A549 (cell line): ENCODE measurements at regions not wholly inside any gene's neighbourhood (a gene's known extent, or its start where the extent isn't known, plus 50 kb on each side); places are given as distances from the start of the nearest gene placed in this dataset.

ENCODE experiments used
- ATAC-seq, 2 experiments: fragments of 200-7000 bp in 1 of 2; fragments of >200 bp in 1 of 2; cut with Nextera tagmentation in 1 of 2; cut with Tn5 transposase in 1 of 2; 3 replicates each; pipeline versions ENCODE4 v1.8.0 to v1.9.1; 2018 to 2020; ENCODE audit warnings: mild to moderate bottlenecking in 1 of 2, moderate library complexity in 1 of 2
- CTCF ChIA-PET: fragments of 300-600 bp; sonication (Branson Sonifier 250); formaldehyde crosslinking; extraction: SDS; loops from one replicate; lab custom pipeline; 2021; ENCODE audit warnings: antibody characterized with exemption, inconsistent platforms; lab: Yijun Ruan, JAX
- POLR2A ChIA-PET: fragments of 350-600 bp; formaldehyde crosslinking; extraction: SDS; loops from one replicate; lab custom pipeline; 2021; ENCODE audit warnings: antibody characterized with exemption, inconsistent platforms; lab: Yijun Ruan, JAX
- DNase-seq, 2 experiments: peaks; one replicate each; pipeline versions ENCODE4 v3.0.0 to v3.0.0-alpha.2; 2011 to 2016; ENCODE audit warnings: low read depth in 1 of 2, low spot score in 1 of 2
- FAIRE-seq: peaks from 2 replicates; lab custom pipeline; 2011; peaks lifted over from hg19 to GRCh38; lab: Jason Lieb, UNC
- H3K27ac ChIP-seq, 2 experiments: fragments of >200 bp; sonication (Bioruptor Twin); formaldehyde crosslinking; 3 replicates each; pipeline ENCODE4 v1.5.1; 2016 to 2017
- H3K4me1 ChIP-seq: fragments of >200 bp; sonication (Bioruptor Twin); formaldehyde crosslinking; 3 replicates; pipeline ENCODE4 v1.6.1; 2016
- H3K4me2 ChIP-seq: fragments of >200 bp; sonication (Bioruptor Twin); formaldehyde crosslinking; 3 replicates; pipeline ENCODE4 v1.6.1; 2016
- H3K4me3 ChIP-seq: fragments of >200 bp; sonication (Bioruptor Twin); formaldehyde crosslinking; 3 replicates; pipeline ENCODE4 v1.5.1; 2016
- H3K9me3 ChIP-seq: fragments of >200 bp; sonication (Bioruptor Twin); formaldehyde crosslinking; 3 replicates; pipeline ENCODE4 v1.6.1; 2016
- CBX2 ChIP-seq: fragments of 200-600 bp; sonication (generic); IDR thresholded peaks from 2 replicates; pipeline ENCODE4 v1.6.1; 2016; ENCODE audit warnings: low read depth, mild to moderate bottlenecking, borderline replicate concordance
- CEBPB ChIP-seq, 2 experiments: fragments of >200 bp in 1 of 2; sonication (Bioruptor Twin) in 1 of 2; formaldehyde crosslinking in 1 of 2; IDR thresholded peaks; 2 replicates each; pipeline ENCODE4 v1.6.1; 2012 to 2016
- CHD2 ChIP-seq: fragments of 150-350 bp; IDR thresholded peaks from 2 replicates; pipeline ENCODE4 v1.6.1; 2014; ENCODE audit warnings: low read length; ENCODE audit not compliant: partially characterized antibody
- FOSB ChIP-seq: fragments of 250-450 bp; sonication (Bioruptor Pico); IDR thresholded peaks from 2 replicates; pipeline ENCODE4 v1.5.0; 2020; ENCODE audit warnings: mild to moderate bottlenecking, moderate library complexity
- FOSL2 ChIP-seq, 2 experiments: fragments of 450-650 bp in 1 of 2; fragments of >200 bp in 1 of 2; sonication (Bioruptor Twin) in 1 of 2; formaldehyde crosslinking; IDR thresholded peaks; 2 replicates each; pipeline versions ENCODE4 v1.5.0 to v1.6.1; 2016 to 2020; ENCODE audit warnings: mild to moderate bottlenecking in 1 of 2, moderate library complexity in 1 of 2
- GATA3 ChIP-seq: IDR thresholded peaks from 2 replicates; pipeline ENCODE4 v1.6.1; 2012; ENCODE audit warnings: borderline replicate concordance
- JUNB ChIP-seq: fragments of >200 bp; sonication (Bioruptor Twin); formaldehyde crosslinking; IDR thresholded peaks from 2 replicates; pipeline ENCODE4 v1.6.1; 2016
- KDM1A ChIP-seq: fragments of 200-600 bp; sonication (generic); IDR thresholded peaks from 2 replicates; pipeline ENCODE4 v1.6.1; 2016; ENCODE audit warnings: low read depth, mild to moderate bottlenecking
- MAFK ChIP-seq: fragments of 450-650 bp; IDR thresholded peaks from 2 replicates; pipeline ENCODE4 v1.6.1; 2014; ENCODE audit not compliant: partially characterized antibody
- NFE2L2 ChIP-seq: fragments of 150-350 bp; conservative IDR thresholded peaks from 2 replicates; pipeline ENCODE4 v1.6.1; 2014; ENCODE audit warnings: low read length
- POLR2A ChIP-seq: IDR thresholded peaks from 2 replicates; pipeline ENCODE4 v1.6.1; 2012; ENCODE audit warnings: mild to moderate bottlenecking, low read length
- RAD21 ChIP-seq, 2 experiments: fragments of >200 bp in 1 of 2; sonication (Bioruptor Twin) in 1 of 2; formaldehyde crosslinking in 1 of 2; IDR thresholded peaks in 1 of 2; conservative IDR thresholded peaks in 1 of 2; 2 replicates in 1 of 2; 3 replicates in 1 of 2; pipeline ENCODE4 v1.6.1; 2012 to 2018; ENCODE audit warnings: inconsistent platforms in 1 of 2
- RARB ChIP-seq: fragments of 250-450 bp; sonication (Bioruptor Pico); IDR thresholded peaks from 2 replicates; pipeline ENCODE4 v1.8.0; 2021; ENCODE audit warnings: mild to moderate bottlenecking, moderate library complexity
- SREBF2 ChIP-seq: fragments of 450-650 bp; IDR thresholded peaks from 2 replicates; pipeline ENCODE4 v1.6.1; 2014; ENCODE audit warnings: mild to moderate bottlenecking, moderate library complexity
- TP53 ChIP-seq: fragments of 250-450 bp; sonication (Bioruptor Pico); IDR thresholded peaks from 2 replicates; pipeline ENCODE4 v1.5.0; 2021; ENCODE audit warnings: mild to moderate bottlenecking, moderate library complexity
- ZC3H11A ChIP-seq: fragments of 450-650 bp; IDR thresholded peaks from 2 replicates; pipeline ENCODE4 v1.6.1; 2014; ENCODE audit warnings: antibody characterized with exemption, mild to moderate bottlenecking
- WGBS: methylation state at CpG from one replicate; pipeline ENCODE4 v1.1.6; 2017; ENCODE audit errors: missing lambda C conversion rate; 5-methylcytosine and 5-hydroxymethylcytosine counted together
- TF ChIP-seq, protein P1 (sequence below): IDR thresholded peaks from 2 replicates; pipeline ENCODE4 v1.6.1; 2012
- TF ChIP-seq, protein P2 (sequence below): fragments of 250-450 bp; sonication (Bioruptor Pico); IDR thresholded peaks from 2 replicates; pipeline ENCODE4 v1.5.0; 2020; ENCODE audit warnings: low read depth, mild to moderate bottlenecking, moderate library complexity
- TF ChIP-seq, protein P3 (sequence below): fragments of 250-450 bp; sonication (Bioruptor Pico); IDR thresholded peaks from 2 replicates; pipeline ENCODE4 v1.5.0; 2021; ENCODE audit warnings: mild to moderate bottlenecking, moderate library complexity, borderline replicate concordance
- TF ChIP-seq, protein P4 (sequence below): fragments of 200-600 bp; sonication (generic); IDR thresholded peaks from 2 replicates; pipeline ENCODE4 v1.6.1; 2016; ENCODE audit warnings: antibody characterized with exemption, mild to moderate bottlenecking, moderate library complexity
- TF ChIP-seq, protein P5 (sequence below): IDR thresholded peaks from 2 replicates; pipeline ENCODE4 v1.6.1; 2012; ENCODE audit warnings: low read depth, borderline replicate concordance
- TF ChIP-seq, protein P6 (sequence below): fragments of >200 bp; sonication (Bioruptor Twin); formaldehyde crosslinking; IDR thresholded peaks from 2 replicates; pipeline ENCODE4 v1.6.1; 2016

DNA sequence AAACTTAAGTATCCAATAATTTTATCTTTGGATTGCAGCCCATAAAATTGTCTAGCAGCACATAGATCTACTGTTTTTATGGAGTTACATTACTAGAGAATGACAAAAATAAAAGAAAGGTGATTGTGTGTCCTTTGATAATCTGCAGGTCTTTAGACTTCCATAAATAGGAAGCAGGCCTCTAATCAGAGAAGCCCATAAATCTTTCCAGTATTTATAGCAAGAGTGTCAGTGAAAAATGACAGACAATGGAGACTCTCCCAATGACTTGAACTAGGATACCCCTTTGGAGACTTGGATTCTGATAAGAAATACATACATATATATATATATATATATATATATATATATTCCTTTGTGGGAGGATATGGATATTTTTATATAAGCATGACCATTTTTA is 351.2 kb downstream of the PCDH17 start:
- no peak for FAIRE-seq
- H3K4me2 ChIP-seq: no peak overlapping the region
- POLR2A ChIA-PET: no interaction called here
- TF ChIP-seq RAD21 (conservative IDR thresholded peaks at IDR 0.05 in 1 of 2, IDR thresholded peaks at IDR 0.05 in 1 of 2): no peak
- no peak for TF ChIP-seq POLR2A
- TF ChIP-seq, protein P1, sequence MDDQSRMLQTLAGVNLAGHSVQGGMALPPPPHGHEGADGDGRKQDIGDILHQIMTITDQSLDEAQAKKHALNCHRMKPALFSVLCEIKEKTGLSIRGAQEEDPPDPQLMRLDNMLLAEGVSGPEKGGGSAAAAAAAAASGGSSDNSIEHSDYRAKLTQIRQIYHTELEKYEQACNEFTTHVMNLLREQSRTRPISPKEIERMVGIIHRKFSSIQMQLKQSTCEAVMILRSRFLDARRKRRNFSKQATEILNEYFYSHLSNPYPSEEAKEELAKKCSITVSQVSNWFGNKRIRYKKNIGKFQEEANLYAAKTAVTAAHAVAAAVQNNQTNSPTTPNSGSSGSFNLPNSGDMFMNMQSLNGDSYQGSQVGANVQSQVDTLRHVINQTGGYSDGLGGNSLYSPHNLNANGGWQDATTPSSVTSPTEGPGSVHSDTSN: no peak
- TF ChIP-seq, protein P2, sequence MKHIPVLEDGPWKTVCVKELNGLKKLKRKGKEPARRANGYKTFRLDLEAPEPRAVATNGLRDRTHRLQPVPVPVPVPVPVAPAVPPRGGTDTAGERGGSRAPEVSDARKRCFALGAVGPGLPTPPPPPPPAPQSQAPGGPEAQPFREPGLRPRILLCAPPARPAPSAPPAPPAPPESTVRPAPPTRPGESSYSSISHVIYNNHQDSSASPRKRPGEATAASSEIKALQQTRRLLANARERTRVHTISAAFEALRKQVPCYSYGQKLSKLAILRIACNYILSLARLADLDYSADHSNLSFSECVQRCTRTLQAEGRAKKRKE (CRISPR knock-in tag): no peak
- no peak for TF ChIP-seq RARB
- TF ChIP-seq FOSL2 (IDR thresholded peaks at IDR 0.05): no peak
- no peak for TF ChIP-seq FOSL2 (CRISPR knock-in tag; IDR thresholded peaks at IDR 0.05)
- TF ChIP-seq ZC3H11A: no peak
- no peak for TF ChIP-seq CEBPB (IDR thresholded peaks at IDR 0.05)
- TF ChIP-seq, protein P3, sequence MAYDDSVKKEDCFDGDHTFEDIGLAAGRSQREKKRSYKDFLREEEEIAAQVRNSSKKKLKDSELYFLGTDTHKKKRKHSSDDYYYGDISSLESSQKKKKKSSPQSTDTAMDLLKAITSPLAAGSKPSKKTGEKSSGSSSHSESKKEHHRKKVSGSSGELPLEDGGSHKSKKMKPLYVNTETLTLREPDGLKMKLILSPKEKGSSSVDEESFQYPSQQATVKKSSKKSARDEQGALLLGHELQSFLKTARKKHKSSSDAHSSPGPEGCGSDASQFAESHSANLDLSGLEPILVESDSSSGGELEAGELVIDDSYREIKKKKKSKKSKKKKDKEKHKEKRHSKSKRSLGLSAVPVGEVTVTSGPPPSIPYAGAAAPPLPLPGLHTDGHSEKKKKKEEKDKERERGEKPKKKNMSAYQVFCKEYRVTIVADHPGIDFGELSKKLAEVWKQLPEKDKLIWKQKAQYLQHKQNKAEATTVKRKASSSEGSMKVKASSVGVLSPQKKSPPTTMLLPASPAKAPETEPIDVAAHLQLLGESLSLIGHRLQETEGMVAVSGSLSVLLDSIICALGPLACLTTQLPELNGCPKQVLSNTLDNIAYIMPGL (CRISPR knock-in tag): no peak
- no peak for TF ChIP-seq NFE2L2
- no peak for TF ChIP-seq CHD2
- TF ChIP-seq, protein P4, sequence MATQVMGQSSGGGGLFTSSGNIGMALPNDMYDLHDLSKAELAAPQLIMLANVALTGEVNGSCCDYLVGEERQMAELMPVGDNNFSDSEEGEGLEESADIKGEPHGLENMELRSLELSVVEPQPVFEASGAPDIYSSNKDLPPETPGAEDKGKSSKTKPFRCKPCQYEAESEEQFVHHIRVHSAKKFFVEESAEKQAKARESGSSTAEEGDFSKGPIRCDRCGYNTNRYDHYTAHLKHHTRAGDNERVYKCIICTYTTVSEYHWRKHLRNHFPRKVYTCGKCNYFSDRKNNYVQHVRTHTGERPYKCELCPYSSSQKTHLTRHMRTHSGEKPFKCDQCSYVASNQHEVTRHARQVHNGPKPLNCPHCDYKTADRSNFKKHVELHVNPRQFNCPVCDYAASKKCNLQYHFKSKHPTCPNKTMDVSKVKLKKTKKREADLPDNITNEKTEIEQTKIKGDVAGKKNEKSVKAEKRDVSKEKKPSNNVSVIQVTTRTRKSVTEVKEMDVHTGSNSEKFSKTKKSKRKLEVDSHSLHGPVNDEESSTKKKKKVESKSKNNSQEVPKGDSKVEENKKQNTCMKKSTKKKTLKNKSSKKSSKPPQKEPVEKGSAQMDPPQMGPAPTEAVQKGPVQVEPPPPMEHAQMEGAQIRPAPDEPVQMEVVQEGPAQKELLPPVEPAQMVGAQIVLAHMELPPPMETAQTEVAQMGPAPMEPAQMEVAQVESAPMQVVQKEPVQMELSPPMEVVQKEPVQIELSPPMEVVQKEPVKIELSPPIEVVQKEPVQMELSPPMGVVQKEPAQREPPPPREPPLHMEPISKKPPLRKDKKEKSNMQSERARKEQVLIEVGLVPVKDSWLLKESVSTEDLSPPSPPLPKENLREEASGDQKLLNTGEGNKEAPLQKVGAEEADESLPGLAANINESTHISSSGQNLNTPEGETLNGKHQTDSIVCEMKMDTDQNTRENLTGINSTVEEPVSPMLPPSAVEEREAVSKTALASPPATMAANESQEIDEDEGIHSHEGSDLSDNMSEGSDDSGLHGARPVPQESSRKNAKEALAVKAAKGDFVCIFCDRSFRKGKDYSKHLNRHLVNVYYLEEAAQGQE: no peak
- no peak for TF ChIP-seq CBX2
- TF ChIP-seq TP53 (CRISPR knock-in tag): no peak
- no peak for TF ChIP-seq SREBF2
- TF ChIP-seq, all 56 proteins: peak for 0
- no peaks in the 10 kb centered on the region for H3K9me3 ChIP-seq
- no peak overlapping the region for H3K4me3 ChIP-seq
- ATAC-seq (no peak), DNase-seq (no peak)
- CTCF ChIA-PET: no interaction called here
- H3K27ac ChIP-seq: no peak overlapping the region
- H3K4me1 ChIP-seq: no peaks in the 10 kb centered on the region

DNA sequence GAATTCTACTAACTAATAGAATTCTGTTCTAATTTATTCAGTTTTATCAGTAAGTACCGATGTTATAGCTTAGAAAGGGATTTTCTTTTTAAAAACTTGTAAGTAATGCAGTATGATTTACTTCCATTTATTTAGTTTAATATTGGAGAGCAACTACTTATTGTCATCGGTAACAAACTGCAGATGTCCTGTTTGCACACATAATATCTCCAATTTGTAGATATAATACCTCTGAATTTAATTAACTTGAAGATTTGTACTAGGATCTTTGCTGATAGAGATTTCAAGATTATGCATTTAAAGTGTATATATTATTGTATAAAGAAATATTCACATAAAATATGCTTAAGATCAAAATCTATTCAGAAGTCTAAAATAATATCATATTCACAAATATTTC is 356.7 kb downstream of the PCDH17 start:
- 2% methylated on average over 2 of the region's 2 CpGs for WGBS
- Histone ChIP-seq H3K4me3 (no peak overlapping the region), H3K4me1 (no peaks in the 10 kb centered on the region), H3K4me2 (no peak overlapping the region), H3K27ac (no peak overlapping the region), H3K9me3 (no peaks in the 10 kb centered on the region)
- ChIA-PET POLR2A (no interaction called here), CTCF (no interaction called here)
- ATAC-seq: no peak
- no peak for DNase-seq
- FAIRE-seq: no peak
- TF ChIP-seq, protein P5, sequence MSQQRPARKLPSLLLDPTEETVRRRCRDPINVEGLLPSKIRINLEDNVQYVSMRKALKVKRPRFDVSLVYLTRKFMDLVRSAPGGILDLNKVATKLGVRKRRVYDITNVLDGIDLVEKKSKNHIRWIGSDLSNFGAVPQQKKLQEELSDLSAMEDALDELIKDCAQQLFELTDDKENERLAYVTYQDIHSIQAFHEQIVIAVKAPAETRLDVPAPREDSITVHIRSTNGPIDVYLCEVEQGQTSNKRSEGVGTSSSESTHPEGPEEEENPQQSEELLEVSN: no peak
- TF ChIP-seq, protein P4: no peak
- no peak for TF ChIP-seq KDM1A
- TF ChIP-seq TP53 (CRISPR knock-in tag): no peak
- TF ChIP-seq ZC3H11A: no peak
- no peak for TF ChIP-seq MAFK
- TF ChIP-seq, protein P6, sequence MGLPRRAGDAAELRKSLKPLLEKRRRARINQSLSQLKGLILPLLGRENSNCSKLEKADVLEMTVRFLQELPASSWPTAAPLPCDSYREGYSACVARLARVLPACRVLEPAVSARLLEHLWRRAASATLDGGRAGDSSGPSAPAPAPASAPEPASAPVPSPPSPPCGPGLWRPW: no peak
- TF ChIP-seq GATA3: no peak
- no peak for TF ChIP-seq FOSB (CRISPR knock-in tag)
- TF ChIP-seq, protein P2 (CRISPR knock-in tag): no peak
- no peak for TF ChIP-seq JUNB
- TF ChIP-seq, protein P1: no peak
- no peak for TF ChIP-seq POLR2A
